Gastrocnemius medialis (tissue), 4 donors: ENCODE measurements at regions not wholly inside any gene's neighbourhood (a gene's known extent, or its start where the extent isn't known, plus 50 kb on each side); places are given as distances from the start of the nearest gene placed in this dataset.

ENCODE experiments used
- POLR2A ChIP-seq, 2 donors: fragments of 450-650 bp; IDR thresholded peaks; one replicate each; pipeline ENCODE4 v1.6.1; 2017; ENCODE audit warnings: antibody characterized with exemption in 2 of 2, mild to moderate bottlenecking in 2 of 2, moderate library complexity in 2 of 2
- TF ChIP-seq, protein P1 (sequence below), 5 experiments: fragments of 450-650 bp in 3 of 5; fragments of 200-600 bp in 2 of 5; sonication (generic) in 2 of 5; IDR thresholded peaks in 4 of 5; conservative IDR thresholded peaks in 1 of 5; 1 replicate in 4 of 5; 2 replicates in 1 of 5; pipeline ENCODE4 v1.5.1; 2016 to 2019; ENCODE audit warnings: antibody characterized with exemption in 5 of 5, mild to moderate bottlenecking in 3 of 5, moderate library complexity in 3 of 5

DNA sequence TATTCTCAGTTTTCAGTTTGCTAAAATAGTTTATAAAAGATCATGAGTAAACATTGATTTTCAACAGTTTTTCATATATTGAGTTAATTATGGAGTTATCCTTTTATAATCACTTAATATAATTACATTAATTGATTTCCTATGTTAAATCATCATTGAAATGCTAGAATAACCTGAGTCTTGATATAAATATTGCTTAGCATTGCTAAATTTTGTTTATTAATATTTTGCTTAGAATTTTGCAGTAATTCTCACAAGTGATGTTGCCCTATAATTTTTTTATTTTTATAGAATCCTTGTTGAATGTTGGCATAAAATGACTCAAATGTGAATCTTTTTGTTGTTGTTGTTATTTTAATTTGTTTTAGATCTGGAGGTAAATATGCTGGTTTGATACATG is 654.2 kb downstream of the OTOL1 start:
- no peak for TF ChIP-seq POLR2A (IDR thresholded peaks at IDR 0.05)
- TF ChIP-seq, protein P1, sequence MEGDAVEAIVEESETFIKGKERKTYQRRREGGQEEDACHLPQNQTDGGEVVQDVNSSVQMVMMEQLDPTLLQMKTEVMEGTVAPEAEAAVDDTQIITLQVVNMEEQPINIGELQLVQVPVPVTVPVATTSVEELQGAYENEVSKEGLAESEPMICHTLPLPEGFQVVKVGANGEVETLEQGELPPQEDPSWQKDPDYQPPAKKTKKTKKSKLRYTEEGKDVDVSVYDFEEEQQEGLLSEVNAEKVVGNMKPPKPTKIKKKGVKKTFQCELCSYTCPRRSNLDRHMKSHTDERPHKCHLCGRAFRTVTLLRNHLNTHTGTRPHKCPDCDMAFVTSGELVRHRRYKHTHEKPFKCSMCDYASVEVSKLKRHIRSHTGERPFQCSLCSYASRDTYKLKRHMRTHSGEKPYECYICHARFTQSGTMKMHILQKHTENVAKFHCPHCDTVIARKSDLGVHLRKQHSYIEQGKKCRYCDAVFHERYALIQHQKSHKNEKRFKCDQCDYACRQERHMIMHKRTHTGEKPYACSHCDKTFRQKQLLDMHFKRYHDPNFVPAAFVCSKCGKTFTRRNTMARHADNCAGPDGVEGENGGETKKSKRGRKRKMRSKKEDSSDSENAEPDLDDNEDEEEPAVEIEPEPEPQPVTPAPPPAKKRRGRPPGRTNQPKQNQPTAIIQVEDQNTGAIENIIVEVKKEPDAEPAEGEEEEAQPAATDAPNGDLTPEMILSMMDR (IDR thresholded peaks at IDR 0.05 in 4 of 5, conservative IDR thresholded peaks at IDR 0.05 in 1 of 5), result no peak
